ENCODE measurements at regions not wholly inside any gene's neighbourhood (a gene's known extent, or its start where the extent isn't known, plus 50 kb on each side); places are given as distances from the start of the nearest gene placed in this dataset.

DNA sequence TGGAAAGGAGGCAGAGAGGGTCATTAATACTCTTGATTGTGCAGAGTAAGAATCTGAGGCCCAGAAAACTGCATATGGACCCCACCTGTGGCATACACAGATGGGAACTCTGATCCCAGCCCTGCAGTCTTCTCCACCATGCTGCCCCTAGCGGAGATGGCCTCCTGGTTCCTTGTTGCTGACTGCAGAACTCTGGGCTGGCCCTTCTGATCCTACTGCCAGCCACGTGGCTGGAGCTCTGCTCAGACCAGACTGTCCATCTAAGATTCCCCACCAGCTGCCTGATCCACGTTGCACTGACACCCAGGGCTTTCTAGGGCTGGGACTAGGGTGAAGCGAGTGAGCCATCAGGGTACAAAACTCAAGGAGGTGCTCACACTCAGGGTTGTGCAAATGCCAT lies 245.7 kb upstream of the NR4A3 start:
- TF ChIP-seq, protein P1, sequence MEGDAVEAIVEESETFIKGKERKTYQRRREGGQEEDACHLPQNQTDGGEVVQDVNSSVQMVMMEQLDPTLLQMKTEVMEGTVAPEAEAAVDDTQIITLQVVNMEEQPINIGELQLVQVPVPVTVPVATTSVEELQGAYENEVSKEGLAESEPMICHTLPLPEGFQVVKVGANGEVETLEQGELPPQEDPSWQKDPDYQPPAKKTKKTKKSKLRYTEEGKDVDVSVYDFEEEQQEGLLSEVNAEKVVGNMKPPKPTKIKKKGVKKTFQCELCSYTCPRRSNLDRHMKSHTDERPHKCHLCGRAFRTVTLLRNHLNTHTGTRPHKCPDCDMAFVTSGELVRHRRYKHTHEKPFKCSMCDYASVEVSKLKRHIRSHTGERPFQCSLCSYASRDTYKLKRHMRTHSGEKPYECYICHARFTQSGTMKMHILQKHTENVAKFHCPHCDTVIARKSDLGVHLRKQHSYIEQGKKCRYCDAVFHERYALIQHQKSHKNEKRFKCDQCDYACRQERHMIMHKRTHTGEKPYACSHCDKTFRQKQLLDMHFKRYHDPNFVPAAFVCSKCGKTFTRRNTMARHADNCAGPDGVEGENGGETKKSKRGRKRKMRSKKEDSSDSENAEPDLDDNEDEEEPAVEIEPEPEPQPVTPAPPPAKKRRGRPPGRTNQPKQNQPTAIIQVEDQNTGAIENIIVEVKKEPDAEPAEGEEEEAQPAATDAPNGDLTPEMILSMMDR (IDR thresholded peaks at IDR 0.05): no peak
- no peak for TF ChIP-seq POLR2A (IDR thresholded peaks at IDR 0.05)

All from thyroid gland (tissue), 4 donors.